Gastroesophageal sphincter (tissue), 4 donors: ENCODE measurements at regions not wholly inside any gene's neighbourhood (a gene's known extent, or its start where the extent isn't known, plus 50 kb on each side); places are given as distances from the start of the nearest gene placed in this dataset.

ENCODE experiments used
- ATAC-seq: fragments of 150-250 bp; one replicate; pipeline ENCODE4 v1.9.1; 2016; ENCODE audit warnings: mild to moderate bottlenecking, moderate library complexity
- H3K27ac ChIP-seq, 4 donors: fragments of 200-600 bp; sonication (generic) in 3 of 4; 1 replicate in 3 of 4; 2 replicates in 1 of 4; pipeline ENCODE4 v1.5.1; 2016 to 2019
- H3K27me3 ChIP-seq: fragments of 200-600 bp; sonication (generic); one replicate; pipeline ENCODE4 v1.5.1; 2019
- H3K36me3 ChIP-seq, 2 donors: fragments of 200-600 bp; sonication (generic); one replicate each; pipeline ENCODE4 v1.5.1; 2019; ENCODE audit warnings: control low read depth in 1 of 2
- H3K4me1 ChIP-seq, 3 donors: fragments of 200-600 bp; sonication (generic); 1 replicate in 2 of 3; 2 replicates in 1 of 3; pipeline ENCODE4 v1.5.1; 2016 to 2019; ENCODE audit warnings: control low read depth in 2 of 3
- H3K4me3 ChIP-seq, 2 donors: fragments of 200-600 bp; sonication (generic); one replicate each; pipeline ENCODE4 v1.5.1; 2019; ENCODE audit warnings: mild to moderate bottlenecking in 1 of 2, moderate library complexity in 1 of 2
- H3K9me3 ChIP-seq, 3 donors: fragments of 200-600 bp; sonication (generic); one replicate each; pipeline ENCODE4 v1.5.1; 2017 to 2019; ENCODE audit warnings: control low read depth in 2 of 3
- EP300 ChIP-seq: sonication (generic); formaldehyde crosslinking; IDR thresholded peaks from one replicate; pipeline ENCODE4 v1.6.1; 2017; ENCODE audit warnings: antibody characterized with exemption, mild to moderate bottlenecking
- POLR2A ChIP-seq, 2 donors: fragments of 450-650 bp; IDR thresholded peaks; one replicate each; pipeline ENCODE4 v1.6.1; 2017; ENCODE audit warnings: antibody characterized with exemption in 2 of 2, mild to moderate bottlenecking in 2 of 2, moderate library complexity in 1 of 2
- POLR2AphosphoS5 ChIP-seq: sonication (generic); formaldehyde crosslinking; IDR thresholded peaks from one replicate; pipeline ENCODE4 v1.6.1; 2017; ENCODE audit warnings: antibody characterized with exemption
- WGBS, 2 donors: methylation state at CpG; one replicate each; pipeline ENCODE4 v1.1.5; 2018; ENCODE audit warnings: low coverage in 1 of 2; 5-methylcytosine and 5-hydroxymethylcytosine counted together
- TF ChIP-seq, protein P1 (sequence below), 4 experiments: fragments of 200-600 bp in 2 of 4; fragments of 450-650 bp in 2 of 4; sonication (generic) in 1 of 4; IDR thresholded peaks; one replicate each; pipeline ENCODE4 v1.5.1; 2017 to 2019; ENCODE audit warnings: antibody characterized with exemption in 4 of 4, mild to moderate bottlenecking in 2 of 4, moderate library complexity in 2 of 4

DNA sequence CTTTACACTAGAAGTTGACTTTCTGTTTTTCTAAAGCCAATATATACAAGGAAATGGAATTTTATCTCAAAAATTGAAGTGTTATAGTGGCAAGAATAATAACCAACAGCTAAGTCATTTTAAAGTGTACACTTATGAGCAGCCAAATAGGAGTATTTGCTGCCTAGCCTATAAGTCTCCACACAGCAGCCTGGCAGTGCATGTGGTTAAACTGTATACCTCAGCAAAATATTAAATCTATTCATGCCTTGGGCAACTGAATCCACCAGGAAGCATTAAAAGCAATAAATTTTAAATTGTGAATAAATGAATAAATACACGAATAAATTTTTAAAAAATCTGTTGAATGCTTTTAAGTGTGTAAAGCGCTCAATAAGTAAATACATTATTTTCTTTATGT, 432.4 kb upstream of the RORB start:
- 94 to 96% methylated on average over 2 of the region's 2 CpGs for WGBS, 2 donors

DNA sequence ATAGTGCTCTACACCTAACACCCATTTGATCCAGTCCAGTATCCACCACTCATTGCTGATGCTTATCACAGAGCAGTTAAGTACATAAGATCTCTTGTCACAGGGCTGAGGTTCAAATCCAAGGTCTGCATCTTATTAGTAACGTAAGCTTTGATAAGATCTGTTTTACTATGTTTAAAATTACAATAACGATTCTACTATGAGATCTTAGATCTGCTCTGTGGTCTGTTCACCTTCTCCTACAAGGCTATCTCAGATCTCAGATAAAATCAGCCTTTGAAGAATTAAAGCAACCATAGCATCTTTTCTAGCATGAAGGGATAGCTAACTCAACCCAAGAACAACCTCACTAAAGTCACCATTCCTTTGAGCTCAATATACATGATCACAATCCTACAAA, 431.0 kb upstream of the RORB start:
- WGBS, 2 donors: 75 to 81% methylated on average over 2 of the region's 2 CpGs
- Histone ChIP-seq H3K36me3 (no peaks in the 10 kb centered on the region), H3K27ac (no peak overlapping the region), H3K4me3 (no peak overlapping the region), H3K4me1 (no peaks in the 10 kb centered on the region), H3K9me3 (no peaks in the 10 kb centered on the region), H3K27me3 (no peaks in the 10 kb centered on the region)
- no peak for TF ChIP-seq EP300
- no peak for TF ChIP-seq POLR2AphosphoS5
- TF ChIP-seq, protein P1, sequence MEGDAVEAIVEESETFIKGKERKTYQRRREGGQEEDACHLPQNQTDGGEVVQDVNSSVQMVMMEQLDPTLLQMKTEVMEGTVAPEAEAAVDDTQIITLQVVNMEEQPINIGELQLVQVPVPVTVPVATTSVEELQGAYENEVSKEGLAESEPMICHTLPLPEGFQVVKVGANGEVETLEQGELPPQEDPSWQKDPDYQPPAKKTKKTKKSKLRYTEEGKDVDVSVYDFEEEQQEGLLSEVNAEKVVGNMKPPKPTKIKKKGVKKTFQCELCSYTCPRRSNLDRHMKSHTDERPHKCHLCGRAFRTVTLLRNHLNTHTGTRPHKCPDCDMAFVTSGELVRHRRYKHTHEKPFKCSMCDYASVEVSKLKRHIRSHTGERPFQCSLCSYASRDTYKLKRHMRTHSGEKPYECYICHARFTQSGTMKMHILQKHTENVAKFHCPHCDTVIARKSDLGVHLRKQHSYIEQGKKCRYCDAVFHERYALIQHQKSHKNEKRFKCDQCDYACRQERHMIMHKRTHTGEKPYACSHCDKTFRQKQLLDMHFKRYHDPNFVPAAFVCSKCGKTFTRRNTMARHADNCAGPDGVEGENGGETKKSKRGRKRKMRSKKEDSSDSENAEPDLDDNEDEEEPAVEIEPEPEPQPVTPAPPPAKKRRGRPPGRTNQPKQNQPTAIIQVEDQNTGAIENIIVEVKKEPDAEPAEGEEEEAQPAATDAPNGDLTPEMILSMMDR (IDR thresholded peaks at IDR 0.05): no peak
- TF ChIP-seq POLR2A (IDR thresholded peaks at IDR 0.05): no peak
- ATAC-seq: no peak

More for the DNA sequence above, 432.4 kb upstream of the RORB start:
- TF ChIP-seq EP300: no peak
- TF ChIP-seq POLR2A (IDR thresholded peaks at IDR 0.05): no peak
- TF ChIP-seq POLR2AphosphoS5: no peak
- TF ChIP-seq, protein P1 (IDR thresholded peaks at IDR 0.05): no peak
- H3K36me3 ChIP-seq: no peaks in the 10 kb centered on the region
- ATAC-seq: no peak
- no peaks in the 10 kb centered on the region for H3K27me3 ChIP-seq
- H3K27ac ChIP-seq: no peak overlapping the region
- H3K9me3 ChIP-seq: no peaks in the 10 kb centered on the region
- H3K4me1 ChIP-seq: no peaks in the 10 kb centered on the region
- no peak overlapping the region for H3K4me3 ChIP-seq

DNA sequence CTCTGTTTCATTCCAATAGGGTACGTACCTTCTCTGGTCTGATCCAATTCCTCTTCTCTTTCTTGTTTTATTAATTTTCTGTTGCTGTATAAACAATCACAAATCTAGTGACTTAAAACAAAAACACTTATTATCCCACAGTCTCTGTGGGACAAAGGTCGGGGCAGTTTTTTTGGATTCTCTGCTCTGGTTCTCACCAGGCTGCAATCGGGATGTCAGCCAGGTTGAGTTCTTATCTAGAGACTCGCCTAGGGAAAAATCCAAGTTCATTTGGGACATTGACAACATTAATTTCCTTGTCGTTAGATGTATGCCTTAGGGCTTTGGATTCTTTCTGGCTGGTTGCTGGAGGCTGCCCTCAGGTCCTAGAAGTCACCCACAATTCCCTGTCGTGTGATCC, 430.5 kb upstream of the RORB start:
- Histone ChIP-seq H3K9me3 (no peaks in the 10 kb centered on the region), H3K4me1 (no peaks in the 10 kb centered on the region), H3K36me3 (no peaks in the 10 kb centered on the region), H3K4me3 (no peak overlapping the region), H3K27me3 (no peaks in the 10 kb centered on the region), H3K27ac (no peak overlapping the region)
- WGBS, 2 donors: 59 to 63% methylated on average over 4 to 6 of the region's 6 CpGs
- ATAC-seq: no peak
- TF ChIP-seq, protein P1 (IDR thresholded peaks at IDR 0.05): no peak
- no peak for TF ChIP-seq POLR2AphosphoS5
- no peak for TF ChIP-seq EP300
- no peak for TF ChIP-seq POLR2A (IDR thresholded peaks at IDR 0.05)

DNA sequence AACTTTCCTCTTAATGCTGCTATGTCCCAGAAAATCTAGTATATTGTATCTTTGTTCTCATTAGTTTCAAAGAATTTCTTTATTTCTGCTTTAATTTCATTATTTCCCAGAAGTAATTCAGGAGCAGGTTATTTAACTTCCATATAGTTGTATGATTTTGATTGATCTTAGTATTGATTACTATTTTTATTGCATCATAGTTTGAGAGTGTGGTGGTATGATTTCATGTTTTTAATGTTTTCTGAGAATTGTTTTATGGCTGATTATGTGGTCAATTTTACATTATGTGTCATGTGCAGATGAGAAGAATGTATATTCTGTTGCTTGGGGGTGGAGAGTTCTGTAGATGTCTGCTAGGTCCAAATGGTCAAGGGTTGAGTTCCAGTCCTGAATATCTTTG, 425.6 kb upstream of the RORB start:
- no peak for TF ChIP-seq EP300
- no peak for TF ChIP-seq POLR2AphosphoS5
- TF ChIP-seq, protein P1 (IDR thresholded peaks at IDR 0.05): no peak
- no peak for TF ChIP-seq POLR2A (IDR thresholded peaks at IDR 0.05)
- no peak for ATAC-seq
- H3K9me3 ChIP-seq: no peaks in the 10 kb centered on the region

DNA sequence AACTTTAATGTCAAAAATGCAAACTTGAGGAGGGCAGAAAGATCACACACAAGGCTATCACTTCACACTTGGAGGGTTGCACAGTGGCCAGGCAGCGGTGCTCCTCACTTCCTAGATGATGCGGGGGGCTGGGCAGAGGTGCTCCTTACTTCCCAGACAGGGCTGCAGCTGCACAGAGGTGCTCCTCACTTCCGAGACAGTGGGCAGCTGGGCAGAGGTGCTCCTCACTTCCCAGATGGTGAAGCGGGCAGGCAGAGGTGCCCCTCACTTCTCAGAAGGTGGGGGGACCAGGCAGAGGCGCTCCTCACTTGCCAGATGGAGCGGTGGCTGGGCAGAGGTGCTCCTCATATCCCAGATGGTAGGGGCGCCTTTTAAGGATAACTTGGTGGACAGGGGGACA, 423.2 kb upstream of the RORB start:
- peaks cover 0 to 6% (median 0%) of the 10 kb centered on the region in 3 donors for H3K9me3 ChIP-seq
- H3K36me3 ChIP-seq: no peaks in the 10 kb centered on the region
- no peaks in the 10 kb centered on the region for H3K4me1 ChIP-seq
- TF ChIP-seq, protein P1 (IDR thresholded peaks at IDR 0.05): no peak
- TF ChIP-seq EP300 (no peak), POLR2A (IDR thresholded peaks at IDR 0.05) (no peak), POLR2AphosphoS5 (no peak)
- no peak overlapping the region for H3K27ac ChIP-seq
- WGBS, 2 donors: 60 to 100% methylated on average over 1 of the region's 7 CpGs
- H3K27me3 ChIP-seq: no peaks in the 10 kb centered on the region
- no peak overlapping the region for H3K4me3 ChIP-seq
- ATAC-seq: no peak

More for the DNA sequence above, 425.6 kb upstream of the RORB start:
- H3K4me1 ChIP-seq: no peaks in the 10 kb centered on the region
- no peaks in the 10 kb centered on the region for H3K27me3 ChIP-seq
- no peak overlapping the region for H3K4me3 ChIP-seq
- no peak overlapping the region for H3K27ac ChIP-seq
- H3K36me3 ChIP-seq: no peaks in the 10 kb centered on the region
